HEK293T (cell line): ENCODE measurements at regions not wholly inside any gene's neighbourhood (a gene's known extent, or its start where the extent isn't known, plus 50 kb on each side); places are given as distances from the start of the nearest gene placed in this dataset.

Experiments
- CTCF ChIA-PET: fragments of 350-600 bp; formaldehyde crosslinking; extraction: SDS; loops from one replicate; lab custom pipeline; 2021; ENCODE audit warnings: antibody characterized with exemption, inconsistent platforms; lab: Yijun Ruan, JAX
- POLR2A ChIA-PET: fragments of 350-600 bp; formaldehyde crosslinking; extraction: SDS; loops from one replicate; lab custom pipeline; 2020; ENCODE audit warnings: antibody characterized with exemption, inconsistent platforms; lab: Yijun Ruan, JAX
- DNase-seq: peaks from one replicate; pipeline ENCODE4 v3.0.0; 2012; ENCODE audit warnings: mixed read lengths; ENCODE audit errors: extremely low spot score
- ARNT ChIP-seq: fragments of 450-650 bp; IDR thresholded peaks from 2 replicates; pipeline ENCODE4 v1.6.1; 2017; ENCODE audit warnings: mild to moderate bottlenecking
- BHLHE40 ChIP-seq: fragments of 450-650 bp; IDR thresholded peaks from 2 replicates; pipeline ENCODE4 v1.6.1; 2016; ENCODE audit warnings: mild to moderate bottlenecking, moderate library complexity, borderline replicate concordance
- CTBP1 ChIP-seq: fragments of 450-650 bp; IDR thresholded peaks from 2 replicates; pipeline ENCODE4 v1.6.1; 2016; ENCODE audit warnings: borderline replicate concordance
- ELF4 ChIP-seq: fragments of 450-650 bp; IDR thresholded peaks from 2 replicates; pipeline ENCODE4 v1.6.1; 2017; ENCODE audit warnings: antibody characterized with exemption
- FOXA1 ChIP-seq: fragments of 450-650 bp; IDR thresholded peaks from 2 replicates; pipeline ENCODE4 v1.6.1; 2016; ENCODE audit warnings: mild to moderate bottlenecking
- FOXK2 ChIP-seq: fragments of 450-650 bp; IDR thresholded peaks from 2 replicates; pipeline ENCODE4 v1.6.1; 2016; ENCODE audit warnings: mild to moderate bottlenecking
- FOXM1 ChIP-seq: fragments of 450-650 bp; IDR thresholded peaks from 2 replicates; pipeline ENCODE4 v1.6.1; 2017; ENCODE audit warnings: mild to moderate bottlenecking, borderline replicate concordance
- HDGF ChIP-seq: fragments of 450-650 bp; IDR thresholded peaks from 2 replicates; pipeline ENCODE4 v1.6.1; 2017; ENCODE audit warnings: antibody characterized with exemption, borderline replicate concordance
- L3MBTL2 ChIP-seq: fragments of 450-650 bp; conservative IDR thresholded peaks from 2 replicates; pipeline ENCODE4 v1.6.1; 2016; ENCODE audit warnings: mild to moderate bottlenecking
- LEF1 ChIP-seq: fragments of 450-650 bp; IDR thresholded peaks from 2 replicates; pipeline ENCODE4 v1.6.1; 2017; ENCODE audit warnings: mild to moderate bottlenecking, borderline replicate concordance
- NFRKB ChIP-seq: fragments of 450-650 bp; IDR thresholded peaks from 2 replicates; pipeline ENCODE4 v1.6.1; 2016; ENCODE audit warnings: mild to moderate bottlenecking, moderate library complexity
- PKNOX1 ChIP-seq: fragments of 450-650 bp; IDR thresholded peaks from 2 replicates; pipeline ENCODE4 v1.6.1; 2016
- SP1 ChIP-seq: fragments of 450-650 bp; IDR thresholded peaks from 2 replicates; pipeline ENCODE4 v1.6.1; 2017
- SUZ12 ChIP-seq: fragments of 450-650 bp; IDR thresholded peaks from 2 replicates; pipeline ENCODE4 v1.6.1; 2016; ENCODE audit warnings: mild to moderate bottlenecking
- TARDBP ChIP-seq: fragments of 450-650 bp; IDR thresholded peaks from 2 replicates; pipeline ENCODE4 v1.6.1; 2016
- ZNF384 ChIP-seq: fragments of 450-650 bp; IDR thresholded peaks from 2 replicates; pipeline ENCODE4 v1.6.1; 2016

DNA sequence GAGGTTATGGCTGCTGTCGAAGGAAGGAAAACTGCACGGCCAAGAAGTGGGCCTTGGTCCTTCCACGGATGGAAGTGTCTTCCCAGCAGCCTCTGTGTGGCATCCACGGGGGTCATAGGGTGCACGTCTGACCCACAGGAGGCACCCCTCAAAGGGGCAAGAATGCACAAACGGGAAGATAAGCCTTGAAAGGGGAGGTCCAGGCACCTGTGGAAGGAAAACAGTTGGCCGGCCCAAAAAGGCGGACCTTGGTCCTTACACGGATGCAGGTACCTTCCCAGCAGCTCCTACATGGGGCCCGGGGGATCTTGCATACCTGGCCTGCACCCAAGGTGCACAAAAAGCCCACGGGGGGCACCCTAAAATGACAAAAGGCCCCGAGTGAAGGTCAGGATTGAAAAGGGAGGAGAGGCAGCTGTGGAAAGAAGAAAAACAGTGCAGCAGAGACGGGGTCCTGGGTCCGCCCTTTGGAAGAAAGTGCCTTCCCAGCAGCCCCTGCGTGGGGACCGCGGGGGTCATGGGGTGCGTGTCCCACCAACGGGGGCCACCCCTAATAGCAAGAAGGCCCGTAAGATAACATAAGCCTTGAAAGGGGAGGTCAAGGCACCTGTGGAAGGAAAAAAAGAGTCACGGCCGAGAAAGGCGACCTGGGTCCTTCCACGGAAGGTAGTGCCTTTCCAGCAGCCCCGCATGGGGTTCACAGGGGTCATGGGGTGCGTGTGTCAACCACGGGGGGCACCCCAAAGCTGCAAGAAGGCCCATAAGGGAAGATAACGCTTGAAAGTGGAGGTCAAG is 276.1 kb downstream of the ALG10 start:
- DNase-seq, result no peak
- ChIA-PET CTCF (no interaction called here), POLR2A (no interaction called here)
- TF ChIP-seq ZNF384 (no peak), FOXK2 (no peak), FOXA1 (no peak), L3MBTL2 (no peak), TARDBP (no peak), FOXM1 (no peak), SUZ12 (no peak)

- TF ChIP-seq HDGF (no peak), SP1 (no peak), TARDBP (no peak), PKNOX1 (no peak), L3MBTL2 (no peak), NFRKB (no peak), ZNF384 (no peak), FOXK2 (no peak), FOXA1 (no peak), ELF4 (no peak), CTBP1 (no peak), SUZ12 (no peak), FOXM1 (no peak), ARNT (no peak), BHLHE40 (no peak)
- ChIA-PET CTCF (no interaction called here), POLR2A (no interaction called here)
- DNase-seq, result no peak
Measured at GRCh38 chr12:34298971-34299801, 276.9 kb downstream of the ALG10 start.

- CTCF ChIA-PET, result no interaction called here
- DNase-seq, result no peak
- TF ChIP-seq FOXA1 (no peak), FOXK2 (no peak)
- POLR2A ChIA-PET, result no interaction called here
Measured at GRCh38 chr12:34299802-34300193, 277.5 kb downstream of the ALG10 start.

DNA sequence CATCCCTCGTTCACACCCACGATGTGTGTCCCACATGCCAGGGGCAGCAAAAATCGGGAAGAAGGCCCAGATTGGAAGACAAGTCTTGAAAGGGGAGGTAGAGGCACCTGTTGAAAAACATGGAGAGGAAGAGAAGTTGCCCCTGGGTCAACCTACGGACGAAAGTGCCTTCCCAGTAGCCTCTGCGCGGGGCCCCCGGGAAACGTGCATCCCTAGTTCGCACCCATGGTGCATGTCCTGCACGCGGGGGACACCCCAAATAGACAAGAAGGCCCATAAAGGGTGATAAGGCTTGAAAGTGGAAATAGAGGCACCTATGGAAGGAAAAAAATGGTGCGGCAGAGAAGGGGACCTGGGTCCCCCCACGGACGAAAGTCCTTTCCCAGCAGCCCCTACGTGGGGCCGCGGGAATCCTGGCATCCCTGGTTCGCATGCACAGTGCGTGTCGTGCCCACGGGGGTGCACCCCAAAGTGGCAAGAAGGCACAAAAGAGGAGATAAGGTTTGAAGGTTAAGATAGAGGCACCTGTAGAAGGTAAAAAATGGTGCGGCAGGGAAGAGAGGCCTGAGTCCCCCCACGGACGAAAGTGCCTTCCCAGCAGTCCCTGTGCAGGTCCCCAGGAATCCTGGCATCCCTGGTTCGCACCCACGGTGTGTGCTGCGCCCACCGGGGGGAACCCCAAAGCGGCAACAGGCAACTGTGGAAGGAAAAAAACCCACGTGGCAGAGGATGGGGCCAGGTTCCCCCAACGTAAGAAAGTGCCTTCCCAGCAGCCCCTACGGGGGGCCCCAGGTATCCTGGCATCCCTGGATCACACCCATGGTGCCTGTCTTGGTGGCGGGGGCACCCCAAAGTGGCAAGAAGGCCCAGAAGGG is 278.3 kb downstream of the ALG10 start:
- TF ChIP-seq NFRKB, result no peak
- DNase-seq, result no peak
- POLR2A ChIA-PET, result no interaction called here
- CTCF ChIA-PET, result no interaction called here

GRCh38 chr12:34301251-34302130 is 279.2 kb downstream of the ALG10 start:
- no peak for TF ChIP-seq BHLHE40
- TF ChIP-seq CTBP1, result no peak
- TF ChIP-seq ZNF384, result no peak
- no peak for TF ChIP-seq ARNT
- no peak for TF ChIP-seq PKNOX1
- TF ChIP-seq ELF4, result no peak
- TF ChIP-seq FOXM1, result no peak
- TF ChIP-seq LEF1, result no peak
- TF ChIP-seq L3MBTL2, result no peak
- TF ChIP-seq HDGF, result no peak
- TF ChIP-seq FOXA1, result no peak
- TF ChIP-seq TARDBP, result no peak
- no peak for TF ChIP-seq SUZ12
- ChIA-PET CTCF (no interaction called here), POLR2A (no interaction called here)
- no peak for DNase-seq

DNA sequence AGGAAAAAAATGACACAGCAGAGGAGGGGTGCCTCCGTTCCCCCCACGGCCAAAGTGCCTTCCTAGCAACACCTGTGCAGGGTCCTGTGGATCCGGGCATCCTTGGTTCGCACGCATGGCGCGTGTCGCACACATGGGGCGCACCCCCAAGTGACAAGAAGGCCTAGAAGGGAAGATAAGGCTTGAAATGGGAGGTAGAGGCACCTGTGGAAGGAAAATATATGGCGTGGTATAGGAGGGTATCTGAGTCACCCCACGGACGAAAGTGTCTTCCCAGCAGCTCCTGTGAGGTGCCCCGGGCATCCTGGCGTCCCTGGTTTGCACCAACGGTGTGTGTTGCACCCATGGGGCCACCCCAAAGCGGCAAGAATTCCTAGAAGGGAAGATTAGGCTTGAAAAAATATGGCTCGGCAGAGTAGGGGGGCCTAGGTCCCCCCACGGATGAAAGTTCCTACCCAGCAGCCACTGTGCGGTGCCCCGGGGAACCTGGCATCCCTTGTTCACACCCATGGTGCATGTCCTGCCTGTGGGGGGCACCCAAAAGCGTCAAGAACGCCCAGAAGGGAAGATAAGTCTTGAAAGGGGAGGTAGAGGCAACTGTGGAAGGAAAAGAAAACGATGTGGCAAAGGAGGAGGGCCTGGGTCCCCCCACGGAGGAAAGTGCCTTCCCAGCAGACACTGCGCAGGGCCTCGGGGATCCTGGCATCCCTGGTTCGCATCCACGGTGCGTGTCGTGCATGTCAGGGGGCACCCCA is 280.0 kb downstream of the ALG10 start:
- ChIA-PET POLR2A (no interaction called here), CTCF (no interaction called here)
- TF ChIP-seq ARNT (no peak), HDGF (no peak), SP1 (no peak), LEF1 (no peak), PKNOX1 (no peak), CTBP1 (no peak), ELF4 (no peak), L3MBTL2 (no peak), NFRKB (no peak)
- DNase-seq, result no peak
